Suprapubic skin (tissue), 4 donors: ENCODE measurements at regions not wholly inside any gene's neighbourhood (a gene's known extent, or its start where the extent isn't known, plus 50 kb on each side); places are given as distances from the start of the nearest gene placed in this dataset.
"Not testable (repeated sequence)": the region's sequence is repeated elsewhere in the genome, so short reads cannot be mapped to it uniquely, and the experiment has no call there.

Experiments used
- DNase-seq, 2 donors: peaks; one replicate each; pipeline ENCODE4 v3.0.0-alpha.2; 2019; ENCODE audit warnings: low spot score in 2 of 2
- H3K27ac ChIP-seq: fragments of 200-600 bp; sonication (generic); one replicate; pipeline ENCODE4 v1.5.1; 2019
- H3K27me3 ChIP-seq: fragments of 200-600 bp; sonication (generic); one replicate; pipeline ENCODE4 v1.5.1; 2019
- H3K36me3 ChIP-seq: fragments of 200-600 bp; sonication (generic); one replicate; pipeline ENCODE4 v1.5.1; 2019
- H3K4me1 ChIP-seq: fragments of 200-600 bp; sonication (generic); one replicate; pipeline ENCODE4 v1.5.1; 2019
- H3K4me3 ChIP-seq: fragments of 200-600 bp; sonication (generic); one replicate; pipeline ENCODE4 v1.5.1; 2019; ENCODE audit warnings: mild to moderate bottlenecking
- H3K9me3 ChIP-seq: fragments of 200-600 bp; sonication (generic); one replicate; pipeline ENCODE4 v1.5.1; 2019
- EP300 ChIP-seq: sonication (generic); formaldehyde crosslinking; IDR thresholded peaks from one replicate; pipeline ENCODE4 v1.6.1; 2017; ENCODE audit warnings: antibody characterized with exemption
- POLR2A ChIP-seq, 2 donors: fragments of 450-650 bp; IDR thresholded peaks; one replicate each; pipeline ENCODE4 v1.6.1; 2017; ENCODE audit warnings: antibody characterized with exemption in 2 of 2, mild to moderate bottlenecking in 2 of 2, moderate library complexity in 2 of 2
- POLR2AphosphoS5 ChIP-seq, 3 donors: sonication (generic); formaldehyde crosslinking; IDR thresholded peaks; one replicate each; pipeline ENCODE4 v1.6.1; 2017; ENCODE audit warnings: antibody characterized with exemption in 3 of 3
- WGBS: methylation state at CpG from one replicate; pipeline ENCODE4 v1.1.5; 2018; 5-methylcytosine and 5-hydroxymethylcytosine counted together
- TF ChIP-seq, protein P1 (sequence below), 2 donors: fragments of 200-600 bp in 1 of 2; fragments of 450-650 bp in 1 of 2; sonication (generic) in 1 of 2; IDR thresholded peaks; one replicate each; pipeline ENCODE4 v1.5.1; 2016 to 2019; ENCODE audit warnings: antibody characterized with exemption in 2 of 2, mild to moderate bottlenecking in 1 of 2, moderate library complexity in 1 of 2

DNA sequence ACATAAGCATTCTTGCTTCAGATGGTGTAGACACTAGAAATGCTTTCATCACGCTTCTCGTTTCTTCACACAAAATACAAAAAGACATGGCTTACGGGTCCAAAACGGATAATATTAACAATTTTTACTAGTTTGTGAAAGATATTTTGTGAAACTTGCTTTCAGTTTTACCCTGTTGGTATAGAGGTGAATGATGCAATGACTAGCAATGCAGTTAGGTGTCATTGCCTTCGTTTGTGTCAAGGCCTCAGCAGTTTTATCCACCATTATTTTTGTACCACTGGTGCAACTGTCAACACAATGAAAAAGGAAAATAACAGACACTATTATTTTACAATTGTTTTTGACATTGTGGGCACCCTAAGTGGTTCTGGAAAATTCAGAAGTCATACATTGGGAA, 323.0 kb downstream of the FLRT2 start:
- Histone ChIP-seq H3K4me1 (no peaks in the 10 kb centered on the region), H3K27me3 (no peaks in the 10 kb centered on the region), H3K27ac (no peak overlapping the region), H3K36me3 (no peaks in the 10 kb centered on the region), H3K4me3 (no peak overlapping the region), H3K9me3 (no peaks in the 10 kb centered on the region)
- no peak for DNase-seq
- TF ChIP-seq, protein P1, sequence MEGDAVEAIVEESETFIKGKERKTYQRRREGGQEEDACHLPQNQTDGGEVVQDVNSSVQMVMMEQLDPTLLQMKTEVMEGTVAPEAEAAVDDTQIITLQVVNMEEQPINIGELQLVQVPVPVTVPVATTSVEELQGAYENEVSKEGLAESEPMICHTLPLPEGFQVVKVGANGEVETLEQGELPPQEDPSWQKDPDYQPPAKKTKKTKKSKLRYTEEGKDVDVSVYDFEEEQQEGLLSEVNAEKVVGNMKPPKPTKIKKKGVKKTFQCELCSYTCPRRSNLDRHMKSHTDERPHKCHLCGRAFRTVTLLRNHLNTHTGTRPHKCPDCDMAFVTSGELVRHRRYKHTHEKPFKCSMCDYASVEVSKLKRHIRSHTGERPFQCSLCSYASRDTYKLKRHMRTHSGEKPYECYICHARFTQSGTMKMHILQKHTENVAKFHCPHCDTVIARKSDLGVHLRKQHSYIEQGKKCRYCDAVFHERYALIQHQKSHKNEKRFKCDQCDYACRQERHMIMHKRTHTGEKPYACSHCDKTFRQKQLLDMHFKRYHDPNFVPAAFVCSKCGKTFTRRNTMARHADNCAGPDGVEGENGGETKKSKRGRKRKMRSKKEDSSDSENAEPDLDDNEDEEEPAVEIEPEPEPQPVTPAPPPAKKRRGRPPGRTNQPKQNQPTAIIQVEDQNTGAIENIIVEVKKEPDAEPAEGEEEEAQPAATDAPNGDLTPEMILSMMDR (IDR thresholded peaks at IDR 0.05), result no peak
- TF ChIP-seq POLR2A (IDR thresholded peaks at IDR 0.05), result no peak
- TF ChIP-seq EP300, result no peak
- TF ChIP-seq POLR2AphosphoS5 (IDR thresholded peaks at IDR 0.05), result no peak
- WGBS, result 93% methylated on average over 5 of the region's 5 CpGs

DNA sequence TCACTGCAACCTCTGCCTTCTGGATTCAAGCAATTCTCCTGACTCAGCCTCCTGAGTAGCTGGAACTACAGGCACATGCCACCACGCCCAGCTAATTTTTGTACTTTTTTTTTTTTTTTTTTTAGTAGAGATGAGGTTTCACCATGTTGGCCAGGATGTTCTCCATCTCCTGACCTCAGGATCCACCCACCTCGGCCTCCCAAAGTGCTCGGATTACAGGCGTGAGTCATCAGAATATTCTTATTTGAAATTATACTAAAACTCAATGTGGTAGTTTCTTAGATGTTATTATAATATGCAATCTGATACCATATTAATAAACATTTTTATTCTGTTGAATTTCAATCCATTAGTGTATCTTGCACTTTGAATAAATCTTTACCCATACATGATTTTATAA, 322.2 kb downstream of the FLRT2 start:
- not testable (repeated sequence) for H3K36me3 ChIP-seq, H3K9me3 ChIP-seq, H3K27me3 ChIP-seq, H3K4me1 ChIP-seq, H3K4me3 ChIP-seq, DNase-seq, H3K27ac ChIP-seq
- 73% methylated on average over 4 of the region's 4 CpGs for WGBS

DNA sequence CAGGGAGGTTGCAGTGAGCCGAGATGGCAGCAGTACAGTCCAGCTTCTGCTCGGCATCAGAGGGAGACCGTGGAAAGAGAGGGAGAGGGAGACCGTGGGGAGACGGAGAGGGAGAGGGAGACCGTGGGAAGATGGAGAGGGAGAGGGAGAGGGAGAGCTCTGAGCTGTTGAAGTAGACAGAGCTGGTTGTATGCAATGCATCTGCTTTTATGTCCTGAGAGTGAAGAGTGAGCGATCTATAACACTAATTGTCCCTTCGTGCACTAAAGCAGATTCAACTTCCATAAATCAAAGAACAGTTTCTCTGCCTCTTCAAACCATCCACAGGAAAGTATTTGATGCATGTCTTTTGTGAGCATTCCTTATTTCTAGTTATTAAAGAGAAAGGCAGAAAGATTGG, 300.6 kb downstream of the FLRT2 start:
- WGBS, result 86% methylated on average over 8 of the region's 8 CpGs
- H3K36me3 ChIP-seq, H3K27ac ChIP-seq, H3K27me3 ChIP-seq, H3K9me3 ChIP-seq, H3K4me1 ChIP-seq, DNase-seq, H3K4me3 ChIP-seq: not testable (repeated sequence)

DNA sequence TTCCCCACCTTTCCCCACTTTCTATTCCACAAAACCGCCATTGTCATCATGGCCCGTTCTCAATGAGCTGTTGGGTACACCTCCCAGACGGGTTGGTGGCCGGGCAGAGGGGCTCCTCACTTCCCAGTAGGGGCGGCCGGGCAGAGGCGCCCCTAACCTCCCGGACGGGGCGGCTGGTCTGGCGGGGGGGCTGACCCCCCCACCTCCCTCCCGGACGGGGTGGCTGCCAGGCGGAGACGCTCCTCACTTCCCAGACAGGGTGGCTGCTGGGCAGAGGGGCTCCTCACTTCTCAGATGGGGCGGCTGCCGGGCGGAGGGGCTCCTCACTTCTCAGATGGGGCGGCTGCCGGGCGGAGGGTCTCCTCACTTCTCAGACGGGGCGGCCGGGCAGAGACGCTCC, 299.7 kb downstream of the FLRT2 start:
- not testable (repeated sequence) for H3K4me3 ChIP-seq, H3K36me3 ChIP-seq, H3K27me3 ChIP-seq, H3K9me3 ChIP-seq, H3K4me1 ChIP-seq, H3K27ac ChIP-seq, DNase-seq
- WGBS, result 99% methylated on average over 12 of the region's 25 CpGs

DNA sequence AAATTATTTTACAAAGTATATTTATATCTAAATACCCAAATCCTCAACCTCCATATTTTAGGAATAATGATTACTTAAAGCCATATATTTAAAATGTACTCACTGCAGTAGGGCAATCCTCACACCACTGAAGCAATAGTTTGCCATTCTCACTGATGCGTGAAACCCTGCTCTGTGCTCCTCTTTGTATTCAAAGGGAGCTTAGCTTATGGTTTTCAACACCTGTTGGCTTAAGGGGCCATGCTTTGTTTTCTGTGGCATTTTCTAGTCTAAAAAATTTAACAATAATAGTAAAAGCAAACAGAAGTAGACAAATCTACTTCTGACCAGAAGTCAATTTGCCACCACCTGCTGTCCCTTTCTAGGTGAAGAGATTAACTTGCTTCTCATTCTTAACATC, 294.6 kb downstream of the FLRT2 start:
- Histone ChIP-seq H3K9me3 (no peaks in the 10 kb centered on the region), H3K4me3 (no peak overlapping the region), H3K27ac (no peak overlapping the region), H3K36me3 (no peaks in the 10 kb centered on the region), H3K27me3 (no peaks in the 10 kb centered on the region), H3K4me1 (no peaks in the 10 kb centered on the region)
- WGBS, result 87% methylated on average over 1 of the region's 1 CpG
- TF ChIP-seq POLR2A (IDR thresholded peaks at IDR 0.05) (no peak), POLR2AphosphoS5 (IDR thresholded peaks at IDR 0.05) (no peak), EP300 (no peak)
- TF ChIP-seq, protein P1 (IDR thresholded peaks at IDR 0.05), result no peak
- no peak for DNase-seq

DNA sequence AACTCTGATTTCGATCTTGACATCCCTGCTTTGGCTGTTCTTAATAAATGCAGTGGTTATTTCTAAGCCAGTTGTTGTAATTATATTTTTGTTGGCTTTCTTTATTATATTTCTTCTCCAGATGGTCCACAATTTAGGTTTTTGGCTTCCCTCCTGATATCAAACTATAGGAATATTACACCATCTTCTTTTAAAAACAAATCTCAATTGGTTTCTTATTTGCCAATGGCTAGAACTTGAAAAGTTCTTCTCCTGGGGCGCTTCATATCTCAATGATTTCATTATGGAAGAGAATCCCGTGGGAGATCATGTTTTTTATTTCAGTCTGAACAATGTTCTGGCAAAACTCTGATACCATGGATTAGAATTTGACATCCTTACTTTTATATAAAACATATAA, 292.3 kb downstream of the FLRT2 start:
- no peaks in the 10 kb centered on the region for H3K4me1 ChIP-seq
- 73% methylated on average over 3 of the region's 3 CpGs for WGBS
- no peaks in the 10 kb centered on the region for H3K36me3 ChIP-seq
- H3K27me3 ChIP-seq, result no peaks in the 10 kb centered on the region
- H3K9me3 ChIP-seq, result no peaks in the 10 kb centered on the region
- TF ChIP-seq, protein P1 (IDR thresholded peaks at IDR 0.05), result no peak
- no peak for TF ChIP-seq EP300
- TF ChIP-seq POLR2AphosphoS5 (IDR thresholded peaks at IDR 0.05), result no peak
- no peak for TF ChIP-seq POLR2A (IDR thresholded peaks at IDR 0.05)
- no peak overlapping the region for H3K4me3 ChIP-seq
- DNase-seq, result no peak
- H3K27ac ChIP-seq, result no peak overlapping the region

DNA sequence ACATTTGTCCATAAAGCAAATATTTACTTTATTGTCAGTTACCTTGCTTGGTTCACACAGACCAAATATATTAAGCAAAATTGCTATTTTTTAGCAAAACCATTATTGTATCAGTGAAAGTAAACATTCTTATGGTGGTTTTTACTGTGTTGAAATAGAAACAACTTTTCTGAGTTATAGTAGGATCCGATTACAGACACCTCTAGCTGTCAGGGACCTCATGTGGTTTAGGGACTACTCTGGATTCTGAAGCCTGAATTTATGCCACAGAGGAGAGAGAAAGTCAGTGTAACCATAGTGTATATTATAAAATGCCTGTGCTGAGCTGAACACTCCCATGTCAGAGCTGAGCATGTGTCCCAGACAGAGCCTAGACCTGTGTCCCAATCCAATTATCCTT, 287.5 kb downstream of the FLRT2 start:
- Histone ChIP-seq H3K27ac (no peak overlapping the region), H3K36me3 (no peaks in the 10 kb centered on the region), H3K4me3 (no peak overlapping the region), H3K9me3 (no peaks in the 10 kb centered on the region), H3K4me1 (no peaks in the 10 kb centered on the region), H3K27me3 (no peaks in the 10 kb centered on the region)
- DNase-seq, result no peak
- TF ChIP-seq POLR2A (IDR thresholded peaks at IDR 0.05), result no peak
- TF ChIP-seq, protein P1 (IDR thresholded peaks at IDR 0.05), result no peak
- TF ChIP-seq EP300, result no peak
- no peak for TF ChIP-seq POLR2AphosphoS5 (IDR thresholded peaks at IDR 0.05)
- WGBS, result 79% methylated on average over 1 of the region's 1 CpG
